Epithelial cell of proximal tubule (primary cell): ENCODE measurements at regions not wholly inside any gene's neighbourhood (a gene's known extent, or its start where the extent isn't known, plus 50 kb on each side); places are given as distances from the start of the nearest gene placed in this dataset.

ENCODE experiments used
- DNase-seq: peaks from one replicate; pipeline ENCODE4 v3.0.0-alpha.2; 2011; ENCODE audit warnings: low read depth
- H3K4me3 ChIP-seq: 2 replicates; pipeline ENCODE4 v1.5.1; 2011; ENCODE audit warnings: low read depth, mild to moderate bottlenecking, low read length
- CTCF ChIP-seq: conservative IDR thresholded peaks from 2 replicates; pipeline ENCODE4 v1.5.1; 2012; ENCODE audit warnings: low read depth, mild to moderate bottlenecking, low read length

GRCh38 chr2:236768393-236769140 is 198.9 kb downstream of the ACKR3 start:
- TF ChIP-seq CTCF = no peak
- H3K4me3 ChIP-seq = no peak overlapping the region
- no peak for DNase-seq

- no peak for TF ChIP-seq CTCF
- peak; percentile 73 for DNase-seq
- no peak overlapping the region for H3K4me3 ChIP-seq
Observed at GRCh38 chr2:236769981-236770671, 200.5 kb downstream of the ACKR3 start.

- no peak for DNase-seq
- no peak overlapping the region for H3K4me3 ChIP-seq
- TF ChIP-seq CTCF = no peak
Observed at GRCh38 chr2:236772220-236772837, 202.7 kb downstream of the ACKR3 start.

- no peak overlapping the region for H3K4me3 ChIP-seq
- DNase-seq = no peak
- TF ChIP-seq CTCF = no peak
Observed at GRCh38 chr2:236773206-236773605, 203.6 kb downstream of the ACKR3 start.

- no peak for DNase-seq
- no peak for TF ChIP-seq CTCF
- no peak overlapping the region for H3K4me3 ChIP-seq
Observed at GRCh38 chr2:236774171-236774570, 204.5 kb downstream of the ACKR3 start.

- DNase-seq = no peak
- no peak overlapping the region for H3K4me3 ChIP-seq
- TF ChIP-seq CTCF = no peak
Observed at GRCh38 chr2:236775511-236775910, 205.9 kb downstream of the ACKR3 start.
